ENCODE measurements at regions not wholly inside any gene's neighbourhood (a gene's known extent, or its start where the extent isn't known, plus 50 kb on each side); places are given as distances from the start of the nearest gene placed in this dataset.

GRCh38 chr12:84411031-84411430 is 501.6 kb downstream of the SLC6A15 start:
- TF ChIP-seq TAF1 (IDR thresholded peaks at IDR 0.05; ENCODE audit: borderline replicate concordance, insufficient read depth, low read length) (no peak), POLR2AphosphoS5 (IDR thresholded peaks at IDR 0.05; ENCODE audit: low read depth, low read length) (no peak), REST (IDR thresholded peaks at IDR 0.05; ENCODE audit: insufficient read depth in 1 of 2, low read depth in 2 of 2, low read length in 2 of 2) (no peak), FOXP2 (optimal IDR thresholded peaks at IDR 0.05; ENCODE audit: borderline replicate concordance, extremely low read depth, extremely low read length, insufficient read depth) (no peak), SIN3A (IDR thresholded peaks at IDR 0.05; ENCODE audit: borderline replicate concordance, insufficient read depth, low read length) (no peak)

Measured in PFSK-1 (cell line).